Small intestine (tissue), 7 donors: ENCODE measurements at regions not wholly inside any gene's neighbourhood (a gene's known extent, or its start where the extent isn't known, plus 50 kb on each side); places are given as distances from the start of the nearest gene placed in this dataset.

Experiments
- DNase-seq, 2 donors: peaks; one replicate each; pipeline versions ENCODE4 v3.0.0 to v3.0.0-alpha.2; 2013
- FAIRE-seq: peaks from 2 replicates; lab custom pipeline; 2012; peaks lifted over from hg19 to GRCh38; lab: Jason Lieb, UNC
- H3K27ac ChIP-seq, 3 donors: one replicate each; pipeline ENCODE4 v1.5.1; 2013; ENCODE audit warnings: low read length in 2 of 3, mild to moderate bottlenecking in 2 of 3, control low read depth in 1 of 3, inconsistent platforms in 1 of 3, low read depth in 1 of 3, moderate library complexity in 1 of 3
- H3K27me3 ChIP-seq, 3 donors: one replicate each; pipeline ENCODE4 v1.6.1; 2013; ENCODE audit warnings: low read length in 3 of 3, inconsistent platforms in 1 of 3; ENCODE audit not compliant: control insufficient read depth in 3 of 3, insufficient read depth in 3 of 3
- H3K36me3 ChIP-seq, 3 donors: one replicate each; pipeline ENCODE4 v1.6.1; 2013; ENCODE audit warnings: low read length in 3 of 3, inconsistent platforms in 1 of 3, low read depth in 1 of 3, mild to moderate bottlenecking in 1 of 3, moderate library complexity in 1 of 3; ENCODE audit not compliant: control insufficient read depth in 3 of 3, insufficient read depth in 2 of 3
- H3K4me1 ChIP-seq, 3 donors: one replicate each; pipeline ENCODE4 v1.6.1; 2013; ENCODE audit warnings: low read length in 2 of 3, inconsistent platforms in 1 of 3, low read depth in 1 of 3, mild to moderate bottlenecking in 1 of 3, moderate library complexity in 1 of 3; ENCODE audit not compliant: control insufficient read depth in 3 of 3, insufficient read depth in 2 of 3
- H3K4me3 ChIP-seq, 3 donors: one replicate each; pipeline ENCODE4 v1.5.1; 2013; ENCODE audit warnings: low read length in 3 of 3, control low read depth in 1 of 3, inconsistent platforms in 1 of 3, low read depth in 1 of 3, mild to moderate bottlenecking in 1 of 3, moderate library complexity in 1 of 3
- H3K9me3 ChIP-seq, 2 donors: one replicate each; pipeline ENCODE4 v1.6.1; 2013; ENCODE audit warnings: low read depth in 1 of 2, low read length in 1 of 2; ENCODE audit not compliant: control insufficient read depth in 2 of 2, insufficient read depth in 1 of 2
- WGBS, 3 donors: extraction: QIAGEN DNeasy Blood & Tissue Kit; methylation state at CpG; one replicate each; pipeline ENCODE4 v1.1.7; 2013; 5-methylcytosine and 5-hydroxymethylcytosine counted together
- donor health status: healthy with polysubstance abuse.
- donor health status: control.
- donor health status: control.
- donor health status: Bipolar disorder and iron deficiency.
- donor health status: healthy.

GRCh38 chr3:72665701-72666446 is 182.4 kb downstream of the SHQ1 start:
- Histone ChIP-seq H3K4me3 (no peak overlapping the region), H3K36me3 (no peaks in the 10 kb centered on the region), H3K27ac (no peak overlapping the region), H3K9me3 (no peaks in the 10 kb centered on the region), H3K27me3 (peaks cover 0 to 3% (median 0%) of the 10 kb centered on the region in 3 donors), H3K4me1 (peaks cover 0 to 7% (median 0%) of the 10 kb centered on the region in 3 donors)
- peak; percentile 41 to 70 for DNase-seq
- WGBS, 3 donors, result 78 to 80% (median 79%) methylated on average over 13 of the region's 13 CpGs
- no peak for FAIRE-seq

GRCh38 chr3:72665103-72665502 is 183.1 kb downstream of the SHQ1 start:
- 84 to 88% (median 87%) methylated on average over 4 of the region's 4 CpGs for WGBS, 3 donors

GRCh38 chr3:72664184-72664975 is 183.9 kb downstream of the SHQ1 start:
- DNase-seq (no peak), FAIRE-seq (no peak)
- Histone ChIP-seq H3K4me1 (peaks cover 0 to 7% (median 0%) of the 10 kb centered on the region in 3 donors), H3K36me3 (no peaks in the 10 kb centered on the region), H3K9me3 (no peaks in the 10 kb centered on the region), H3K4me3 (no peak overlapping the region), H3K27me3 (peaks cover 0 to 3% (median 0%) of the 10 kb centered on the region in 3 donors), H3K27ac (no peak overlapping the region)
- WGBS, 3 donors, result 80 to 88% (median 83%) methylated on average over 3 of the region's 3 CpGs

More at GRCh38 chr3:72665103-72665502, 183.1 kb downstream of the SHQ1 start:
- Histone ChIP-seq H3K27me3 (peaks cover 0 to 3% (median 0%) of the 10 kb centered on the region in 3 donors), H3K9me3 (no peaks in the 10 kb centered on the region), H3K4me1 (peaks cover 0 to 7% (median 0%) of the 10 kb centered on the region in 3 donors), H3K27ac (no peak overlapping the region), H3K4me3 (no peak overlapping the region), H3K36me3 (no peaks in the 10 kb centered on the region)
- DNase-seq (no peak), FAIRE-seq (no peak)

- 77 to 87% (median 80%) methylated on average over 4 of the region's 4 CpGs for WGBS, 3 donors
Measured at GRCh38 chr3:72663429-72663828, 184.8 kb downstream of the SHQ1 start.

GRCh38 chr3:72661115-72661457 is 187.2 kb downstream of the SHQ1 start:
- peak in 1 of 2 donors; percentile 25 for DNase-seq
- 14 to 38% (median 16%) methylated on average over 2 of the region's 2 CpGs for WGBS, 3 donors
- no peak for FAIRE-seq
- no peaks in the 10 kb centered on the region for H3K9me3 ChIP-seq
- H3K27me3 ChIP-seq, result peaks cover 0 to under 1% (median 0%) of the 10 kb centered on the region in 3 donors
- H3K4me1 ChIP-seq, result peaks cover 0 to 5% (median 0%) of the 10 kb centered on the region in 3 donors
- H3K4me3 ChIP-seq, result no peak overlapping the region
- H3K36me3 ChIP-seq, result no peaks in the 10 kb centered on the region
- H3K27ac ChIP-seq, result no peak overlapping the region

More at GRCh38 chr3:72663429-72663828, 184.8 kb downstream of the SHQ1 start:
- H3K9me3 ChIP-seq, result no peaks in the 10 kb centered on the region
- H3K27ac ChIP-seq, result no peak overlapping the region
- no peak overlapping the region for H3K4me3 ChIP-seq
- peaks cover 0 to 3% (median 0%) of the 10 kb centered on the region in 3 donors for H3K27me3 ChIP-seq
- no peak for FAIRE-seq
- DNase-seq, result no peak
- peaks cover 0 to 7% (median 0%) of the 10 kb centered on the region in 3 donors for H3K4me1 ChIP-seq
- no peaks in the 10 kb centered on the region for H3K36me3 ChIP-seq

- FAIRE-seq (no peak), DNase-seq (no peak)
- Histone ChIP-seq H3K27ac (no peak overlapping the region), H3K9me3 (no peaks in the 10 kb centered on the region), H3K4me1 (no peaks in the 10 kb centered on the region), H3K27me3 (peaks cover 0 to 5% (median 3%) of the 10 kb centered on the region in 3 donors), H3K36me3 (no peaks in the 10 kb centered on the region), H3K4me3 (no peak overlapping the region)
- 69 to 84% (median 71%) methylated on average over 5 of the region's 5 CpGs for WGBS, 3 donors
Measured at GRCh38 chr3:72660270-72661114, 187.8 kb downstream of the SHQ1 start.

GRCh38 chr3:72659596-72659995 is 188.6 kb downstream of the SHQ1 start:
- H3K4me1 ChIP-seq, result peaks cover 0 to 6% (median 0%) of the 10 kb centered on the region in 3 donors
- 64 to 70% (median 68%) methylated on average over 3 of the region's 3 CpGs for WGBS, 3 donors
- no peak overlapping the region for H3K4me3 ChIP-seq
- H3K27me3 ChIP-seq, result peaks cover 0 to 12% (median 3%) of the 10 kb centered on the region in 3 donors
- H3K9me3 ChIP-seq, result no peaks in the 10 kb centered on the region
- FAIRE-seq, result no peak
- no peak overlapping the region for H3K27ac ChIP-seq
- DNase-seq, result no peak
- H3K36me3 ChIP-seq, result no peaks in the 10 kb centered on the region

GRCh38 chr3:72659188-72659587 is 189.1 kb downstream of the SHQ1 start:
- DNase-seq (no peak), FAIRE-seq (no peak)
- Histone ChIP-seq H3K4me3 (no peak overlapping the region), H3K27ac (no peak overlapping the region), H3K36me3 (no peaks in the 10 kb centered on the region), H3K27me3 (peaks cover 0 to 12% (median 3%) of the 10 kb centered on the region in 3 donors), H3K9me3 (no peaks in the 10 kb centered on the region), H3K4me1 (peaks cover 0 to 6% (median 0%) of the 10 kb centered on the region in 3 donors)
- 92 to 94% (median 93%) methylated on average over 5 of the region's 5 CpGs for WGBS, 3 donors
